Endothelial cell of umbilical vein (primary cell): ENCODE measurements at regions not wholly inside any gene's neighbourhood (a gene's known extent, or its start where the extent isn't known, plus 50 kb on each side); places are given as distances from the start of the nearest gene placed in this dataset.

Experiments used
- CTCF ChIP-seq, 2 donors: IDR thresholded peaks; 1 replicate in 1 of 2; 2 replicates in 1 of 2; pipeline ENCODE4 v1.5.1; 2011; ENCODE audit warnings: low read length in 2 of 2, mild to moderate bottlenecking in 2 of 2, moderate library complexity in 2 of 2, control low read depth in 1 of 2, inconsistent platforms in 1 of 2, low read depth in 1 of 2; ENCODE audit not compliant: insufficient read depth in 1 of 2; ENCODE audit errors: extremely low read depth in 1 of 2
- EZH2 ChIP-seq: IDR thresholded peaks from 2 replicates; pipeline ENCODE4 v1.6.1; 2012; ENCODE audit warnings: borderline replicate concordance, low read depth, mild to moderate bottlenecking, moderate library complexity, low read length, inconsistent platforms; ENCODE audit not compliant: severe bottlenecking
- POLR2A ChIP-seq: IDR thresholded peaks from 2 replicates; pipeline ENCODE4 v1.6.1; 2012; ENCODE audit warnings: low read depth, mild to moderate bottlenecking, control low read depth, low read length
- POLR2AphosphoS5 ChIP-seq: IDR thresholded peaks from 2 replicates; pipeline ENCODE4 v1.6.1; 2012; ENCODE audit warnings: low read depth, mild to moderate bottlenecking, control low read depth, low read length, moderate library complexity; ENCODE audit not compliant: insufficient read depth

DNA sequence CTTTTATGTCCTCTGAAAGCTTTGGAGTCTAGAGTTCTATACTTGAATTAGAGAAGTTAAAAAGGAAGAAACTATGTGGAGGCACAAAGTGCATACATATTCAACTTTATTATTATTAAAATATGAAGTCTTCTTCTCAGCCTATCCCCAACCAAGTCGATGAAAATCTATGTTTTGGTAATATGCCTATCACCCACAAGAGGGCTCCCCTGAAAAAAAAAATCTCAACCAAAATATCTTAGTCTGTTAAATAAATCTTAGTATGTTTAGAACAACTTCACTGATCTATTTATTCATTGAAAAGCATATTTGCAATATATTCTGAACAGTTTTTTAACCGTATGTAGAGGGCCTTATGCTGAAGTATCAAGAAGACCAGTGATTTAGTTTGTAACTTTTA is 804.5 kb downstream of the TDRD15 start:
- TF ChIP-seq CTCF (IDR thresholded peaks at IDR 0.05; ENCODE audit: extremely low read depth in 1 of 2, insufficient read depth in 1 of 2, low read depth in 1 of 2, low read length in 2 of 2): no peak
- TF ChIP-seq POLR2A: no peak
- TF ChIP-seq POLR2AphosphoS5: no peak
- no peak for TF ChIP-seq EZH2
